Thoracic aorta (tissue), 2 donors: ENCODE measurements at regions not wholly inside any gene's neighbourhood (a gene's known extent, or its start where the extent isn't known, plus 50 kb on each side); places are given as distances from the start of the nearest gene placed in this dataset.

ENCODE experiments used
- ATAC-seq: fragments of 150-250 bp; one replicate; pipeline ENCODE4 v1.8.0; 2017; ENCODE audit warnings: low read depth; ENCODE audit not compliant: insufficient number of reproducible peaks, low FRiP score
- DNase-seq: peaks from one replicate; pipeline ENCODE4 v3.0.0-alpha.2; 2020; ENCODE audit warnings: low spot score
- H3K27ac ChIP-seq, 2 donors: fragments of 200-600 bp; sonication (generic); 1 replicate in 1 of 2; 2 replicates in 1 of 2; pipeline ENCODE4 v1.5.1; 2016; ENCODE audit warnings: mild to moderate bottlenecking in 2 of 2, moderate library complexity in 2 of 2
- H3K27me3 ChIP-seq: fragments of 200-600 bp; sonication (generic); replicated peaks from 2 replicates; pipeline ENCODE4 v1.6.0; 2016; ENCODE audit warnings: mild to moderate bottlenecking; ENCODE audit not compliant: insufficient read depth
- H3K36me3 ChIP-seq: fragments of 200-600 bp; sonication (generic); one replicate; pipeline ENCODE4 v1.5.1; 2016
- H3K4me1 ChIP-seq, 2 donors: fragments of 200-600 bp; sonication (generic); 1 replicate in 1 of 2; 2 replicates in 1 of 2; pipeline versions ENCODE4 v1.5.1 to v1.6.0; 2016; ENCODE audit warnings: low read depth in 2 of 2, mild to moderate bottlenecking in 1 of 2; ENCODE audit not compliant: control insufficient read depth in 1 of 2
- H3K4me3 ChIP-seq: fragments of 200-600 bp; sonication (generic); 2 replicates; pipeline ENCODE4 v1.5.1; 2016; ENCODE audit warnings: mild to moderate bottlenecking
- H3K9me3 ChIP-seq: fragments of 200-600 bp; sonication (generic); 2 replicates; pipeline ENCODE4 v1.5.1; 2016
- TF ChIP-seq, protein P1 (sequence below): fragments of 200-600 bp; sonication (generic); IDR thresholded peaks from one replicate; pipeline ENCODE4 v1.5.1; 2019; ENCODE audit warnings: antibody characterized with exemption

DNA sequence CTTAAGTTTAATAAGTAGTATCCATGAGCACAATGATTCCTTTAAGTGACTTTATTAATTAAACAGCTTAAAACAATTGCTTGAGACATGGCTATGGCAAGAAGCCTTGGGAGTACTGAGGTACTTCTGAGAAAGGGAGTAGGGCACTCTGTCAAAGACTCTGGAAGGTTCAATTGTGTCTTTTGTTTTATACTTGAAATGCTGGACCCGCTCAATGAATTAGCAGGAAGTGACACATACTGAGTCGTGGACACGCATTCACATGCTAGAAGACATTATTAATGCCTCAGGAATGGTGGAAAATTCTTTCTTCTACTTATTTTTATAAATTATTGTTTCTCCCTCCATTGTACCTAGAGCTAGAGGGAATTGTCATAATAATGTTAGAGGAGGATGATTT, 347.3 kb upstream of the ZNF608 start:
- TF ChIP-seq, protein P1, sequence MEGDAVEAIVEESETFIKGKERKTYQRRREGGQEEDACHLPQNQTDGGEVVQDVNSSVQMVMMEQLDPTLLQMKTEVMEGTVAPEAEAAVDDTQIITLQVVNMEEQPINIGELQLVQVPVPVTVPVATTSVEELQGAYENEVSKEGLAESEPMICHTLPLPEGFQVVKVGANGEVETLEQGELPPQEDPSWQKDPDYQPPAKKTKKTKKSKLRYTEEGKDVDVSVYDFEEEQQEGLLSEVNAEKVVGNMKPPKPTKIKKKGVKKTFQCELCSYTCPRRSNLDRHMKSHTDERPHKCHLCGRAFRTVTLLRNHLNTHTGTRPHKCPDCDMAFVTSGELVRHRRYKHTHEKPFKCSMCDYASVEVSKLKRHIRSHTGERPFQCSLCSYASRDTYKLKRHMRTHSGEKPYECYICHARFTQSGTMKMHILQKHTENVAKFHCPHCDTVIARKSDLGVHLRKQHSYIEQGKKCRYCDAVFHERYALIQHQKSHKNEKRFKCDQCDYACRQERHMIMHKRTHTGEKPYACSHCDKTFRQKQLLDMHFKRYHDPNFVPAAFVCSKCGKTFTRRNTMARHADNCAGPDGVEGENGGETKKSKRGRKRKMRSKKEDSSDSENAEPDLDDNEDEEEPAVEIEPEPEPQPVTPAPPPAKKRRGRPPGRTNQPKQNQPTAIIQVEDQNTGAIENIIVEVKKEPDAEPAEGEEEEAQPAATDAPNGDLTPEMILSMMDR: no peak
- DNase-seq (no peak), ATAC-seq (no peak)
- H3K4me3 ChIP-seq: no peak overlapping the region
- H3K27ac ChIP-seq: no peak overlapping the region
- no peaks in the 10 kb centered on the region for H3K36me3 ChIP-seq
- no peaks in the 10 kb centered on the region for H3K4me1 ChIP-seq
- no peaks in the 10 kb centered on the region for H3K27me3 ChIP-seq
- H3K9me3 ChIP-seq: peaks cover 5% of the 10 kb centered on the region

DNA sequence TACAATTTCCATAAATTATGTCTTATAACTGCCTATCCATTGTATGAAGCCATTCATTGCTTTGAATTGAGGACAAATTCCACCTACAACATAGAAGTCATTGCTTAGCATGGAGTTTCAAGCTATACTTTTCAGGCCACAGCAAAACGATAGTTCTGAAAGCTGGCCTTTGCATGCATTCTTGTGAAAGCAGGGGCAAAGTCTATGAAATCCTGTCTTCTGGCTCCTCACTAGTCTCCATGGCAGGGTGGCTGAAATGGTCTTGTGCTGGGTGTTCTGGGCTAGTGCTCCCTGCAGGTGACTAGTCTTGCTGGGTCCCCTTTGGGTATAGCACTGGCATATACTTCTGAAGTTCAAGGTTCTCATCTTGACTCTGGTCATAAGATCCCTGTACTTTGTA, 353.9 kb upstream of the ZNF608 start:
- Histone ChIP-seq H3K9me3 (peaks cover 5% of the 10 kb centered on the region), H3K4me1 (no peaks in the 10 kb centered on the region), H3K27me3 (no peaks in the 10 kb centered on the region), H3K27ac (no peak overlapping the region), H3K36me3 (no peaks in the 10 kb centered on the region), H3K4me3 (no peak overlapping the region)
- ATAC-seq (no peak), DNase-seq (no peak)
- TF ChIP-seq, protein P1: no peak

DNA sequence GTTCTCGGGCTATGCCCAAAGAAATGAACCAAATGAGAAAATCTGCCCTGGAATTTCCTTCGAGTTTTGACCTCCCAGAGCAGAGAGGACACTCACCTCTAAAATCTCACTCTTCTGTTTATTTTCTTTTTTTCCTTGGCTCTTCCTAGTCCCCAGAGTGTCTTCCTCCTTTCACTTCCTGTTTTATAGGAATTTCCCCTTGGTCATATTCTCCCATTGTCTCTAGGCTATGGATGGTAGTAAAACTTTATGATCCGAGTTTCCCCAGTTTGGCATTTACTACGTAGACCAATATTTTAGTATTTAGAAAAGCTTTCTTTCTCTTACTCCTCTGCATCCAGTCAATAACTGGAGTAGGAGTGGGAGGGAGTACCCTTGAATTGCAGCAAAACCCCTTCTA, 354.5 kb upstream of the ZNF608 start:
- TF ChIP-seq, protein P1: no peak
- Histone ChIP-seq H3K27ac (no peak overlapping the region), H3K4me3 (no peak overlapping the region), H3K9me3 (peaks cover 5% of the 10 kb centered on the region), H3K27me3 (no peaks in the 10 kb centered on the region), H3K36me3 (no peaks in the 10 kb centered on the region), H3K4me1 (no peaks in the 10 kb centered on the region)
- no peak for ATAC-seq
- no peak for DNase-seq

DNA sequence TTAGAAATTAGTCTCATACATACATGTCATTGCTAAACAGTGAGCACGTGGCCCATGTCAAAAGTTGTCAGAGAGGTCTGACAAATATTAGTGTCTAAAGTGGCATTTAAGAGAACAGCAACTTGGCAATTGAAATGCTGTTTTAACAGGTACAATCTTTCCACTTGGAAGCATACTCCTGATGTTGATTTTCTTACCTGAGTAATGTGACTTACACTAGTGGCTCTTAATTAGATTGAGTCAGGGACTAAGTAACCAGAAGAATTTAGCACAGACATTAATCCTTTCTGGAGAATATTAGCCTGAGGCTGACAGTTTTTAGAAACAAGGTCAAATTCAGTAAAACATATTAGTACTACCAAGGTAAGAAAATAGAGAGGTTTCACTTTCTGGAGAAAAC, 357.0 kb upstream of the ZNF608 start:
- no peak overlapping the region for H3K4me3 ChIP-seq
- ATAC-seq (no peak), DNase-seq (no peak)
- TF ChIP-seq, protein P1: no peak
- no peaks in the 10 kb centered on the region for H3K36me3 ChIP-seq
- no peaks in the 10 kb centered on the region for H3K4me1 ChIP-seq
- no peak overlapping the region for H3K27ac ChIP-seq
- no peaks in the 10 kb centered on the region for H3K9me3 ChIP-seq
- no peaks in the 10 kb centered on the region for H3K27me3 ChIP-seq

DNA sequence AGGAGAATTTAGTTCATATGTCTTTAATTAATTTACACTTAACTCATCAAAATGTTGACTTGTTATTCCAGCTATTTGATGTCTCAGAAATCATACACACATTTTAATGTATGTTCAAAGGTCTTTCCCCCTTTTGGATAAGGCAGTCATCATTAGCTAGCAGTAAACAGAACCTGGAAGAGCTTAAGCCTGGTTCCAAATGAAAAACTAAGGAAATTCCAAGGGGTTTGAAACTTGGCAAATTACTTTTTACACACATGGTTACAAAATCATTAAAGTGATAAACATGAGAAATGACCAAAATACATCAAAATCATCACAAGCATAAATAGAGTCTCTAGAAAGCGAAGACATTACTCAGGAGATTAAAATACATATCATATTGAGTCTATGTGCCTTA, 359.8 kb upstream of the ZNF608 start:
- ATAC-seq (no peak), DNase-seq (no peak)
- Histone ChIP-seq H3K9me3 (no peaks in the 10 kb centered on the region), H3K36me3 (no peaks in the 10 kb centered on the region), H3K27ac (no peak overlapping the region), H3K4me1 (peaks cover 4 to 8% of the 10 kb centered on the region in 2 donors), H3K27me3 (no peaks in the 10 kb centered on the region), H3K4me3 (no peak overlapping the region)
- TF ChIP-seq, protein P1: no peak
